H1 (cell line): ENCODE measurements at regions not wholly inside any gene's neighbourhood (a gene's known extent, or its start where the extent isn't known, plus 50 kb on each side); places are given as distances from the start of the nearest gene placed in this dataset.

Source experiments
- CBX5 ChIP-seq: fragments of 300-800, 300-1000 bp; sonication (generic); IDR thresholded peaks from 2 replicates; pipeline ENCODE4 v1.7.1; 2016; ENCODE audit warnings: antibody characterized with exemption, low read length, low read depth
- JUN ChIP-seq: IDR thresholded peaks from 2 replicates; pipeline ENCODE4 v1.6.1; 2011; ENCODE audit warnings: low read depth, mild to moderate bottlenecking, improper control_type of control experiment, low read length
- JUND ChIP-seq: IDR thresholded peaks from 2 replicates; pipeline ENCODE4 v1.6.1; 2011; ENCODE audit warnings: mild to moderate bottlenecking, improper control_type of control experiment, low read length
- SP2 ChIP-seq: IDR thresholded peaks from 2 replicates; pipeline ENCODE4 v1.6.1; 2012; ENCODE audit warnings: mild to moderate bottlenecking, low read length, inconsistent platforms
- TF ChIP-seq, protein P1 (sequence below): IDR thresholded peaks from 2 replicates; pipeline ENCODE4 v1.6.1; 2011; ENCODE audit warnings: low read depth, mild to moderate bottlenecking, low read length; ENCODE audit not compliant: insufficient read depth

DNA sequence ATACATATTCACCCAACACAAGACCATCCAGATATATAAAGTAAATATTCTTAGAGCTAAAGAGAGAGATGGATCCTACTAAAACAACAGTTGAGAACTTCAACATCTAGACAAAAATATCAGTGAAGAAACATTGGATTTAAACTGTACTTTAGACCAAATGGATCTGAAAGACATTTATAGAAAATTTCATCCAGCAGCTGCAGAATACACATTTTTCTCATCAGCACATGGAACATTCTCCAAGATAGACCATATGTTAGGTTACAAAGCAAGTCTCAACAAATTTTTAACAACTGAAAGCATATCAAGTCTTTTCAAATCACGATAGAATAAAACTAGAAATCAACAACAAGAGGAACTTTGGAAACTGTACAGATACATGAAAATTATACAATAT lies 369.0 kb upstream of the CCDC54 start (continued):
- TF ChIP-seq CBX5 = no peak
- TF ChIP-seq, protein P1, sequence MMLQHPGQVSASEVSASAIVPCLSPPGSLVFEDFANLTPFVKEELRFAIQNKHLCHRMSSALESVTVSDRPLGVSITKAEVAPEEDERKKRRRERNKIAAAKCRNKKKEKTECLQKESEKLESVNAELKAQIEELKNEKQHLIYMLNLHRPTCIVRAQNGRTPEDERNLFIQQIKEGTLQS = no peak
- TF ChIP-seq SP2 = no peak
- TF ChIP-seq JUN = no peak
- TF ChIP-seq JUND = no peak
